Right cardiac atrium (tissue), 5 donors: ENCODE measurements at regions not wholly inside any gene's neighbourhood (a gene's known extent, or its start where the extent isn't known, plus 50 kb on each side); places are given as distances from the start of the nearest gene placed in this dataset.

ENCODE experiments used
- ATAC-seq, 2 donors: fragments of 200-7000 bp; cut with Tn5 transposase; one replicate each; pipeline versions ENCODE4 v1.8.0 to v1.9.1; 2020; ENCODE audit warnings: moderate library complexity in 2 of 2, mild to moderate bottlenecking in 1 of 2
- DNase-seq, 3 donors: peaks; one replicate each; pipeline ENCODE4 v3.0.0-alpha.2; 2020
- H3K27ac ChIP-seq: one replicate; pipeline ENCODE4 v1.5.1; 2013; ENCODE audit warnings: mild to moderate bottlenecking, low read length, control low read depth, moderate library complexity
- H3K27me3 ChIP-seq: one replicate; pipeline ENCODE4 v1.6.1; 2013; ENCODE audit not compliant: control insufficient read depth, insufficient read depth
- H3K4me1 ChIP-seq: one replicate; pipeline ENCODE4 v1.6.1; 2013; ENCODE audit warnings: low read length; ENCODE audit not compliant: control insufficient read depth, insufficient read depth
- H3K4me3 ChIP-seq: one replicate; pipeline ENCODE4 v1.5.1; 2013; ENCODE audit warnings: low read length, control low read depth
- H3K9me3 ChIP-seq: one replicate; pipeline ENCODE4 v1.6.1; 2013; ENCODE audit warnings: low read length; ENCODE audit not compliant: control insufficient read depth
- WGBS: extraction: QIAGEN DNeasy Blood & Tissue Kit; methylation state at CpG from one replicate; pipeline ENCODE4 v1.1.7; 2013; 5-methylcytosine and 5-hydroxymethylcytosine counted together
- intact Hi-C, 4 donors: fragments of 100-400 bp; cut with DNase I; formaldehyde crosslinking; loops; one replicate each; pipeline versions ENCODE4 v1.11.0 to v1.14.0; 2022 to 2023
- donor health status: healthy with polysubstance abuse.
- donor health status: DM: no; HTN: yes; CAD: no.
- donor health status: DM: no; HTN: no; CAD: no.
- donor health status: DM: no; HTN: yes; CAD: no; lungs with severe emphysema.
- donor health status: DM: yes; HTN: yes; CAD: no.

DNA sequence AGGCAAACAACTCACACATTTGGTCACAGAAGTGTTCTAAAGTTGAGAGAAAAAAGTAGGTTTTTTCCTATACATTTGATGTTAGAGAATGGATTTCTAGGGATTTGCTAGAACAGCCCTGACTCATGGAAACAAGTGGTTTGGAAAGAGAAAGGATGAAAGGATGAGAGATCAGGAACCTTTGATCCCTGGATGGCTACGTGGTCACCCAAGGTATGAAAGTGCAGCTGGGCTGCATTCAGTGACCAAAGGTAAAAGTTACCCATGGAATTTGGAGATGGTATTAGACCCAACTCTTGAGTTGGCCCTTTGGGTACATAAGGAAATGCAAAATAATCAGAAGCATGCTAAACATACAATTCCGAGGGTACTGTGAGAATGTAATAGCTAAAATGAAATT, 61.3 kb upstream of the SPIN1 start:
- intact Hi-C loops: no loop called here
- 92% methylated on average over 2 of the region's 2 CpGs for WGBS

DNA sequence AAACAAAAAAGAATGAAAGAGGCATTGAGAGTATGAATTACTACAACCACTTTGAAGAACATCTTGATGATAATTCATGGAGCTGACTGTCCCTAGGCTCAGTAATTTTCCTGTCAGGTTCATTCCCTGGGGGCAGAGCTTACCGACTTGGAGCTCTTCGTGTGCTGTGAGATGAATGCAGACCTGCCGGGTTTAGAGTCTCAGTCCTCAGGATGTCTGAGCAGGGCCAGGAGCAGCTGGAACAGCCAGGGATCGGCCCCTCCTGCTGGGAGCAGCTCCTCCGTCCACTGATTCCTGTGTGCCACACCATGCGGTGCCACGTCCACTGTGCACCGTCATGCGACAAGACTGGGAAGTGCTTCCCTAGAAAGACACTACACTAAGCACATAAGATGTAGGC, 62.2 kb upstream of the SPIN1 start:
- Histone ChIP-seq H3K27ac (no peak overlapping the region), H3K27me3 (no peaks in the 10 kb centered on the region), H3K4me1 (no peaks in the 10 kb centered on the region), H3K4me3 (no peak overlapping the region), H3K9me3 (no peaks in the 10 kb centered on the region)
- intact Hi-C loops: no loop called here
- 88% methylated on average over 9 of the region's 9 CpGs for WGBS
- ATAC-seq (no peak), DNase-seq (no peak)

More for the DNA sequence above, 61.3 kb upstream of the SPIN1 start:
- no peak overlapping the region for H3K4me3 ChIP-seq
- H3K4me1 ChIP-seq: no peaks in the 10 kb centered on the region
- H3K27me3 ChIP-seq: no peaks in the 10 kb centered on the region
- DNase-seq: no peak
- no peaks in the 10 kb centered on the region for H3K9me3 ChIP-seq
- no peak overlapping the region for H3K27ac ChIP-seq
- no peak for ATAC-seq

DNA sequence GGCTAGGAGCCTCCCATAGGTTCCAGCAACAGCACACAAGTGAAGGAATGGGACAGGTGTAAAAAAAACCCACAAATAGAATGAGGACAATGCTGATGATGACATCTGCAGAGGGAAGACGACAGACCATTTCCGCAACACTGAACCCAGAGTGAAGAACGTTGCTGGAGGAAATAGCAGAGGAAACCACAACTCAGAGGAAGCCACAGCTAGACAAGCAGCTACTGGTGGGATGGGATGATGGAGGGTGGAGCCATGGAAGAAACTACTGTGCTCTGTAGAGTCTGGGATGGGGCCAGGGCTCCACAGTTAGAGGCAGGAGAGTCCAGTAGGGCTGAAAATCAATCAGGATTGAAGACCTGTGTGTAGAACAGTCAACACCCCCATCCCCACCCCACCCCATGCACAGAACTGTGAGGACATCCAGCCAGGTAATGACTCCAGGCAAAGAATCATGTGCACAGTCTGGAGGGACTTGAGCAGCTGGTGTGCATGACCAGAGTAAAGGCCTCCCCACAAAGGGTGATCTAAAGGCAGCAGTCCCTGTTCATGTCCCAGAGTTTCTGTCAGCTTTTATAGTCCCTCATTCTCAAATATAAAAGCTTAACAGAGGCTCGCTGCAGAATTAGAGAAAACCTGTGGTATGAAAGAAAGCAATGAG, 65.2 kb upstream of the SPIN1 start:
- Histone ChIP-seq H3K4me1 (no peaks in the 10 kb centered on the region), H3K27ac (no peak overlapping the region), H3K27me3 (no peaks in the 10 kb centered on the region), H3K9me3 (no peaks in the 10 kb centered on the region), H3K4me3 (no peak overlapping the region)
- WGBS: 64% methylated on average over 4 of the region's 4 CpGs
- DNase-seq (no peak), ATAC-seq (no peak)
- intact Hi-C loops: no loop called here

- no peak for ATAC-seq
- H3K27me3 ChIP-seq: no peaks in the 10 kb centered on the region
- 93% methylated on average over 4 of the region's 4 CpGs for WGBS
- H3K27ac ChIP-seq: no peak overlapping the region
- H3K4me3 ChIP-seq: no peak overlapping the region
- intact Hi-C loops: no loop called here
- no peaks in the 10 kb centered on the region for H3K4me1 ChIP-seq
- no peaks in the 10 kb centered on the region for H3K9me3 ChIP-seq
- DNase-seq: no peak
These were observed 66.5 kb upstream of the SPIN1 start for GRCh38 chr9:88321764-88322163.

DNA sequence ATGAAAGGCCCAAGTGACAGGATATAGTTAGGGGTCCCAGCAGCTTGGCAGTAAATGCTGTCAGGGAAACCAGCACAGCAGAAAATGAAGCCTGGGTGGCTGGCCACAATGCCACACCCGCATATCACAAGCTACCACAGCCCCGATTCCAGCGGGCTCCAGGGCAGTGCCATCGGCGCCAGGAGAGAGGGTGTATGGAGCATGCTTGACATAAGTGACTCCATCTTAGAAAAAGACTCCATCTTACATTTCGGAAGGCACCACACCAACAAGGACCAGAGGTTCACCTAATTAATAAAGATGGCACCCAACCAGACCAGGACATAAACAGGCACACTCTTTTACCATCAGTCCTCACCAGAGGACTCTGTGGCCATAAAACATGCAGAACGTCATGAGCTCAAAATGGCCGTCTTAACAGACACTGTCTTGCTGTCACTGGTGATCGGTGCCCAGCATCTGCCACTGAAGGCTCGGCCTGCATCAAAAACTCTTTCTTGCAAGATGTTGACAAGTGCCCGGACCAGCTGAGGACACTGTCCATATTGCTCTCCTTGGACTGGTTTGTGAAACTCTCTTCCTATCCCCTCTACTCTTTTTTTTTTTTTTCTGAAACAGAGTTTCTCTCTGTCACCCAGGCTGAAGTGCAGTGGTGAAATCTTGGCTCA, 67.4 kb upstream of the SPIN1 start:
- intact Hi-C loops: no loop called here
- ATAC-seq: no peak
- Histone ChIP-seq H3K4me3 (no peak overlapping the region), H3K27ac (no peak overlapping the region), H3K4me1 (no peaks in the 10 kb centered on the region), H3K27me3 (no peaks in the 10 kb centered on the region), H3K9me3 (no peaks in the 10 kb centered on the region)
- no peak for DNase-seq
- 96% methylated on average over 11 of the region's 11 CpGs for WGBS

DNA sequence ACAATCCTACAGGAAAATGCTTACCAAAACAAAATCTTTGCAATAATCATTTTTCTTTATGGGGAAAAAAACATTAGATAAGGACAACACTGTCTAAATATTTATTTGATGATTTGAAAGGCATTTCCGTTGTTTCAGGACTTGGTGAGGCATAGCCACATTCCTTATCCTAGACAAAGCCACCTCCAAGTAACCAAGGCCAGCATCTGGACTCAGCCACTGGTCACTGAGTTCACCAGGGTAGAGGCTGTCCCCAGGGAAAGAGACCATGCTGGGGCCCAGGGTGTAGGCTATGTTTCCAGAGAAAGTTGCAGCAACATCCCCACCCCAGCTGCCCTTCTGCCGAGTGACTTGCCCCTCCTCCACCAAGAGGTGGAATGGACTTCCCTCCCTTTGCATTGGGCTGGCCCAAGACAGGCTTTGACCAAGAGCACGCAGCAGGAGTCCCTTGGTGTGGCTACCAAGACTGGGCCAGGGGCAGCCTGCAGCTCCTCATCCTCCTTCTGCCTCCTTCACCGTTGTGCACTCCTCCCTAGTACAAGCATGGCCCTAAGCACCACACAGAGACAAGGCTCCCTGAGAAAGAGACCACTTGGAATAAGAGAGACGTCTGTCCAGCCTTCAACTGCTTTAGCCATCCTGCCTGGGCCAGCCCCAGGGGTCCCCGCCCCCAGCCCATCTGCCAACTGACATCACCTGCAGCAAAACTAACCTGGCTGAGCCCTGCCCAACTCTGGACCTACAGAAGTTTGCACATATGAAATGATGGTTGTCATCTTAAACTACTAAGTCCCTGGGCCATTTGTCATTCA, 68.1 kb upstream of the SPIN1 start:
- 80% methylated on average over 6 of the region's 6 CpGs for WGBS
- DNase-seq: no peak
- no peaks in the 10 kb centered on the region for H3K27me3 ChIP-seq
- no peak overlapping the region for H3K27ac ChIP-seq
- intact Hi-C loops: no loop called here
- no peak overlapping the region for H3K4me3 ChIP-seq
- H3K9me3 ChIP-seq: no peaks in the 10 kb centered on the region
- H3K4me1 ChIP-seq: no peaks in the 10 kb centered on the region
- ATAC-seq: no peak

GRCh38 chr9:88313364-88314220, 74.7 kb upstream of the SPIN1 start:
- WGBS: 74% methylated on average over 15 of the region's 15 CpGs
- H3K4me3 ChIP-seq: no peak overlapping the region
- no peak for DNase-seq
- no peaks in the 10 kb centered on the region for H3K4me1 ChIP-seq
- H3K27ac ChIP-seq: no peak overlapping the region
- no peaks in the 10 kb centered on the region for H3K9me3 ChIP-seq
- intact Hi-C loops: no loop called here
- no peak for ATAC-seq
- H3K27me3 ChIP-seq: no peaks in the 10 kb centered on the region

- intact Hi-C loops: no loop called here
- DNase-seq (no peak), ATAC-seq (no peak)
- Histone ChIP-seq H3K27ac (no peak overlapping the region), H3K9me3 (no peaks in the 10 kb centered on the region), H3K4me1 (no peaks in the 10 kb centered on the region), H3K4me3 (no peak overlapping the region), H3K27me3 (no peaks in the 10 kb centered on the region)
- 88% methylated on average over 13 of the region's 13 CpGs for WGBS
These were observed 75.6 kb upstream of the SPIN1 start for GRCh38 chr9:88312517-88313103.

DNA sequence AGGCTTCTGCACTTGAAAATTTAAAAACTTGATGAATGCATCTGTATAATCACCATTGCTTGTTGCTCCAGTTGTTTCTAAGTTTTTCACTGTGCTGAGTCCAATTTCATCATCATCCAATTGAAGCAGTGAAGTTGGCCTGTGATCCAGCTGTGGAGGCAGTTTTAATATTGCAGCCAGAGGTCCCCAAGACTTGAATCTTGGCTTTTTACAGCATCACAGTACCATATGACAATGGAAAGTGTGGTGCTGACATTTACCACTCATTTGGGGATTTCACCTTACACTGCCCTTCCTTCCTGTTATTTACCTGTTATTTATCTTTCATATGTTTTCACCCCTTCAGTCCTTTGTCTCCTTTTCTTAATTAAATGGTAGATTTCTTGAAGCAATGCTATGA, 76.2 kb upstream of the SPIN1 start:
- Histone ChIP-seq H3K27me3 (no peaks in the 10 kb centered on the region), H3K4me1 (no peaks in the 10 kb centered on the region), H3K27ac (no peak overlapping the region), H3K4me3 (no peak overlapping the region), H3K9me3 (no peaks in the 10 kb centered on the region)
- intact Hi-C loops: no loop called here
- no peak for DNase-seq
- no peak for ATAC-seq

DNA sequence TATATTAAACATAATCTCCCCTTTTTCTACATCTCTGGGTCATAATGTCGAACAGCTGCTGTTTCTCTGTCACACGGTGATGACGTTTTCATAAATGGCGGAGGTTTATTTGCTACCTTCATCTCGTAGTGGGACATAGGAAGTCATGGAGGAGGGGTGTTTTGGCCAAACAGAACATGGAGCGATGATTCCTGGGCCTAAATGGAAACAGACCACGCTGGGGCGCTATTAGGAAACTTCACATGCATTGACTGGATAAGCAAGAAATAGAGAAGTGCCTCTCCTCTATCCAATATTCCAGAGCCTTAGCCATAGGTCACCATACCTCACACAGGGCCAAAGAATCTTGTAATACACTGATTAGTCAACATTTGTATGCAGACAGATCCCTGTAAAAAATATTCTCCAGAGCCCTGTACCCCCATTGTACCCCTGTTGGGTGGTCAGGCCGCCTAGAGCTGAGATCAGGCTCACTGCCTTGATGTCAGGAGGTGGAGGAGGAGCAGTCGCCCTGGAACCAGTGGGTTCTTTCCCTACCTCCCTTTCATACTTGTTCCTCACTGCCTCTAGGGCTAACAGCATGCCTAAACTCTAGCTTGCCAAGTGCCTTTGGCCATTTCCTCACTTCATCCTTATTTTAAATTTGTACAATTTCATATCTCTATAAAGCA, 77.8 kb upstream of the SPIN1 start:
- Histone ChIP-seq H3K4me3 (no peak overlapping the region), H3K27ac (no peak overlapping the region), H3K4me1 (no peaks in the 10 kb centered on the region), H3K9me3 (no peaks in the 10 kb centered on the region), H3K27me3 (no peaks in the 10 kb centered on the region)
- intact Hi-C loops: no loop called here
- WGBS: 64% methylated on average over 10 of the region's 10 CpGs
- no peak for DNase-seq
- no peak for ATAC-seq
